GM18507 (cell line): ENCODE measurements at regions not wholly inside any gene's neighbourhood (a gene's known extent, or its start where the extent isn't known, plus 50 kb on each side); places are given as distances from the start of the nearest gene placed in this dataset.

Source experiments
- DNase-seq: peaks from one replicate; pipeline ENCODE4 v3.0.0; 2011; ENCODE audit warnings: low read depth; ENCODE audit not compliant: insufficient read length; ENCODE audit errors: extremely low spot score
- FAIRE-seq: peaks from 2 replicates; lab custom pipeline; 2011; peaks lifted over from hg19 to GRCh38; lab: Jason Lieb, UNC

DNA sequence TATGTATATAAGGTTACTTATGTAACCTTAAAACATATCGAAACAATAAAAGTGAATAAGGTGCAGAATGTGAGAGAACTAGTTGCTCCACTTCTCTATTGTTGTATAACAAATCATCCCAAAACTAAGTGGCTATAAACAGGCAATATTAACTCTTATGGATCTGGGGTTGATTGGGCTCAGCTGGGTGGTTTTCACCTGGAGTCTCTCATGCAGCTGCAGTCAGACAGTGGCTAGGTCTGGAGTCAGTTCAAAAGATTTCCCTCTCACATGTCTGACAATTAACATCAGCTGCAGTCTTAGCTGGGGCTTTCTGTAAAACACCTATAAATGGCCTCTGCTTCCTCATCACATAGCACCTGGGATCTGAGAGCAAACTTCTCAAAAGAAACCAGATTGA, 288.4 kb upstream of the SASH1 start:
- DNase-seq (no peak), FAIRE-seq (no peak)

DNA sequence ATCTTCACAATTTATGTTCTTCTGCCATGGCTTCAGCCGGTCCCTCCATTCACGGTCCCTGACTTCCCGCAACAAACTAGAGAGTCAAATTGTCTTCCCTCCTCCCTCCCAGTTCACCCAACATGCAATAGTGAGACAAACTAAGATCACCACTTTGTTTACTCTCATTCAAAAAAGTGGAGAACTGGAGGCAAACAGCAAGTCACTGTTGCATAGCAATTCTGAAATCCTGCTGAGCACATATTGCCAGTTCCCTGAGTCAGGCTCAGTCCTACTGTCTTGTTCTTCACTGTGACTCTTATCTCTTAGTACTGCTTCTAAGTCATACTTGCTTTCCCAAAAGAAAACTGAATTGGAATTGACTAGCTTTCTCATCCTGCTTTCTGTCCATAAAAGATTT, 287.2 kb upstream of the SASH1 start:
- no peak for FAIRE-seq
- no peak for DNase-seq

DNA sequence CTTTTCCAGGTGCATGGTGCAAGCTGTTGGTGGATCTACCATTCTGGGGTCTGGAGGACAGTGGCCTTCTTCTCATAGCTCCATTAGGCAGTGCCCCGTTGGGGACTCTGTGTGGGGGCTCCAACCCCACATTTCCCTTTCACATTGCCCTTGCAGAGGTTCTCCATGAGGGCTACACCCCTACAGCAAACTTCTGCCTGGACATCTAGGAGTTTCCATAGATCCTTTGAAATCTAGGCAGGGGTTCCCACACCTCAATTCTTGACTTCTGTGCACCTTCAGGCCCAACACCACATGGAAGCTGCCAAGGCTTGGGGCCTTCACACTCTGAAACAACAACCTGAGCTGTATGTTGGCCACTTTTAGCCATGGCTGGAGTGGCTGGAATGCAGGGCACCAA, 282.8 kb upstream of the SASH1 start:
- no peak for FAIRE-seq
- no peak for DNase-seq

DNA sequence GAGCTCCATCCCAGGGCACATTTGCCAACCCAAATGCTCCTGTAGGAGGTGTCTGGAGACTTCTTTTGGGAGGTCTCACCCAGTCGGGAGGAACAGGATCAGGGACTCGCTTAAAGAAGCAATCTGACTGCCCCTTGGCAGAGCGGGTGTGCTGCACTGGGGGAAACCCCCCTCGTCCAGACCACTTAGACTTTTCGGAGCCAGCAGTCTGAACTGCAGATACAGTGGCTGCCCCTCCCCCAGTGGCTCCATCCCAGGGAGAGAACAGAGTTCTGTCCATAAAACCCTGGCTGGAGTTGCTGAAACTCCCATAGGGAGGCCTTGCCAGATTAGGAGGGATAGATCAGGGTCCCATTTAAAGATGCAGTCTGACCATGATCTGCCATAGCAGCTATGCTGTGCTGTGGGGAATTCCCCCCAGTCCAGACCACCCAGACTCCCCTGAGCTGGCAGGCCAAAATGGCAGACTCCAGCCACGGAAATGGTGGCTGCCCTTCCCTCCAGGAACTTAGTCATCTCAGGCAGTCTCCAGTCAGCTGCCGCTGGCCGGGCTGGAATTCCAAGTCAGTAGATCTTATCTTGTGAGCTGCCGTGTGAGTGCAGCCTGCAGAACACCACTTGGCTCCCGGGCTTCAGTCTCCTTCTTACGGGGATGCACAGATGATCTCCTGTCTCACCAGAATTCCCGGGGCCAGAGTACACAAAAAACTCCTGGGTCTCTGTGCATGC, 278.1 kb upstream of the SASH1 start:
- no peak for DNase-seq
- FAIRE-seq: no peak

DNA sequence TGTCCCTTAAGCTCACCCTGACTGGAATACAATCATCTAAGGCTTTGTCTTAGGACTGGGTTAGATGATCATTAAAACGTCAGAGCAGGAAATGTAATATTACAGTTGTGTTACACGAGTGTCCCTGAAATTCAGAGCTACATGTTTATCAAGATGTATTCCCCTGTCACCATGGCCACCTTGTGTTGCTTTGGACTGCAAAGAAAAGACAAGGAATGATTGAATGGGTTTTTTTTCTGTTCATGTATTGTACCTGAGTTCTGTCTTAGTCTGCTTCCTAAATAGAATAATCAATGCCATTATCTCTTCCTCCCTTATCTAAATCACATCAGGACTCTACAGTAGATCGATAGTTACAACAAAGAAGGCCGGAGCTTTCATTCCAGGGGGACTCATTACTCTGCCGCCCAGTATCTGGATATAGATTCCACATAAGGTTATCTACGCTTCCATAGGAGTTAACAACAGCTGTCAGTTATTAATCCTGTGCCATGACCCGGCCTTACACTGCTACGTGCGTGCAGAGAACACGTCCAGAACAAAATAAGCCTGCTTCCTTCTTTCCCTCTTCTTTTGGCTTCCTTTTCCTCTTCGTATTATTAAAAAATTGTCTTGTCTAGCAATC, 274.1 kb upstream of the SASH1 start:
- FAIRE-seq: no peak

DNA sequence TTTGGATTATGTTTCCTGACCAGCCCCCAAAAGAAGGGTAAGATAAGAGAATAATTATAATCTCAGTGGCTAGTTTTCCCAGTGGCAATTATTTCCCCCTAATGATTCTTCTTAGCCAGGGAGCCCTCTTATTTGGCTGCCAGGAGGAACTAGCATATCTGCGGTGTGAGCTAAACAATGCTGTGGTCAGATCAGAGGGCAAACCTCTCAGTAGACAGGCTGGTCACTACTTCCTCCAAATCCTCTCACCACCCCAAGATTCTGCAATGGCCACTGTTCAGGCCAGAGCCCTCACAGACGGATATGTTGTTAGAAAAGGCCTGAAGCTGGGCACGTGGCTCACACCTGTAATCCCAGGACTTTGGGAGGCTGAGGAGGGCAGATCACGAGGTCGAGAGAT, 273.4 kb upstream of the SASH1 start:
- FAIRE-seq (no peak), DNase-seq (no peak)

More for the DNA sequence above, 274.1 kb upstream of the SASH1 start:
- no peak for DNase-seq

DNA sequence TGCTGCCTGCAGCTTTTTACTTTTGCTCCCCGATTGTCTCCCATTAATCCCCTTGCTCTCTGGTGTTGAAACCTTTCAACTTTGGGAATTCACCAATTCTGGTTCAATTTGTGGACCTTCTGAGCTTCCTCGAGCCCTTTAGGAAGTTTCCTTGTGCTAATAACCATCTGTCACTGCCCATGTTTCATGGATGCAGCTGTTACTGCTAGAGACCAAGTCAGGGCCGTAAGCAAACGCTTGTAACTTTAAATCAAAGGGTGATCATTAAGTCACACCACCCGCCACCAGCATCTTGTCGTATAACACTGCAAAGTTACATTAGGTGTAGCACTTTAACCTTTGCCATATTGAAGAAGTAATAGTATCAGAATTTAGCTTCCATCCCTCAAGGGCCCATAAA, 268.3 kb upstream of the SASH1 start:
- DNase-seq (no peak), FAIRE-seq (no peak)

DNA sequence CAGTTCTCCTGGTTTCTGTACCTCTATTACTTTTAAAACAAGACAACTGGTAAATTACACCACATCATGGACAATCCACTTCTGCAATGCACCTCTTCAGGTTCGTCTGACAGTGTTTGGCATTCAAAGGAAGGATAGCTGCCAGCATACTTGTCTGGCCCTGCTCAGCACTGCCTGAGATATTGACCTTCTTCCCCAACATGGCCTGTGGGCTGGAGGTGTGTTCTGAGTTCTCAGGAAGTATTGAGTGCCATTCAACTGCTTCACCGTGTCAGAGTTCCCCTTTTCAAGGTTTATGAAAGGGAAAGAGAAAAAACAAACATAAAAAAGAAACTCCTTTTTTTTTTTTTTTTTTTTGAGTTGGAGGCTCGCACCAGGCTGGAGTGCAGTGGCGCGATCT, 267.9 kb upstream of the SASH1 start:
- DNase-seq: no peak
- no peak for FAIRE-seq

DNA sequence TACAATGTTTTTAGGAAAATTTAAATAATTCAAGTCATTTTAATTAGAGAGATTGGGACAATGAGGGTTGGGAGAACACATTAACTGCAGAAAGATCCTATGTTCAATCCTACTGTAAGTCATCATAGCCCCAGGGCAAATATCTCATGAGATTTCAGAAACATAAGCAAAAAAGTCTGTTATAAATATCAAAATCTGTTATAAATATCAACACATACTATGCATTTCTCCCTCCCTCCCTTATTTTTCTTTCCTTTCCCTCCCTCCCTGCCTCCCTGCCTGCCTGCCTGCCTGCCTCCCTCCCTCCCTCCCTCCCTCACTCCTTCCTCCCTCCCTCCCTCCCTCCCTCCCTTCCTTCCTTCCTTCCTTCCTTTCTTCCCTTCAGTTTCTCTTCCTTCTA, 267.3 kb upstream of the SASH1 start:
- FAIRE-seq (no peak), DNase-seq (no peak)

DNA sequence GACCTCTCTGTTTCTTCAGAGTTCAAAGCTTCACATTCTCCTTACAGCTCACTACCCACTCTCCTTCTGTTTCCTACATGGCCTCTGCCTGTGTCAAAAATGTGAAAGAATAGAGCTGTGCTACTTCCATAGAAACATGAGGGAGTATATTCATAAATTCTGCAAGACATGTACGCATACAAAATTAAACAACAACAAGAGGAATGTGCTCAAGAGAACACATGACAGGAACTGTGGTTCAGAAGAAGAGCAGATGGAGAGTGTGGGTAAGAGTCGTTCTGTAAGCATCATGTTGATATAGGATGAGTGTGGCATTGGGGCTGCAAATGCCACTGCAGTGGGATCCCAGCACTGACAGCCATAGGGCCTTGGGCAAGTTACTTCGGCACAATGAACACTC, 266.6 kb upstream of the SASH1 start:
- no peak for FAIRE-seq

DNA sequence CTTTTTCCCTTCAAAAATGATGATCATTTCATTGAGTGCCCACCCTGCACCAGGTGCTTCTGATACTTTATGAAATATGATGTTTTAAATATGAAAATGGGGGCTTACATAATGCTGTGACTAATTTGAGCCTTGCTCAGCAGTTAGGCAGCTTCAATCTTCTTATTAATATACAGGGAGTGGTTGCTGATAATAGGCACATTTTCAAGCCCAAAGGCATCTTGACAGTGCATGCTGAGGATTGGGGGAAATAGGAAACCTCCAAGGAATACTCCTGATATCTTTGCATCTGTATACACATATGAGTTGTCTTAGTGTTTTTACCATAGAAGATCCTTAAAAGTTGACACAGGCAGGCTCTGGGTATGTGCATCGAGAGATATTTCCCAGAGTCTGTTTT, 262.3 kb upstream of the SASH1 start:
- FAIRE-seq (no peak), DNase-seq (no peak)

More for the DNA sequence above, 266.6 kb upstream of the SASH1 start:
- no peak for DNase-seq

DNA sequence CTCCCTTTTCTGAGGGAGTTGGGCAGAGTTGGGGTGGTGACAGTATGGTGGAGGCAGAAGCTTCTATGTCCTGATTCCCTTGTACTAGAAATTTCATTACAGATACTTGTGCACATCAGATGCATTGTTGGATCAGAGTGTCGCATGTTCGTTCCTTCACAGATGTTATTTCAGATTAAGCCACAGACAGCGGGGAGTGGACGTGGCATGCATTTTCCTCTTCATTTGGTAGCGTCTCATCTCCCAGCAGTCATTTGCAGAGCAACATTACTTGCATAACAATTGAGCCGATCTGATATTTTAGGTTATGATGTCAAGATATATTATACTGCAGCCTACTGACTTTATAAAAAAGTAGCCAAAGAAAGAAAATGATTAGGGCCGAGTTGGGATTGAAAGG, 261.6 kb upstream of the SASH1 start:
- FAIRE-seq (no peak), DNase-seq (no peak)

DNA sequence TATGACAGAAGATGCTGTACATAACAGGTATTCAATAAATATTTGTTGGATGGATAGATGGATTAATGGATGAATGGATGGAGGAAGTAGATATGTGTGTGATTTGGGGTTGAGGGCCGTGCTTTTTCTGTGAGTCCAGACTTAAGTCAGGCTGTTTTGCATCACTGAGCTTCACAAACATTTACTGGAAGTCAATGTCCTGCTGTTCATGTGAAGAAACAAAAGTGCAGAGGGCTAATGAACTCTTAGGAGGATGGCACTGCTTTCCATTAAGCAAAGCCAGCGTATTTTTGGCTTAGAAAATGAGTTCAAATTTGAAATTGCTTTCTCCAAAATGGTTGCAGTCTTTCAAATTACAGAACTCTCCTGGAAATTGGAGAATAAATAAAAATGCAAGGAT, 260.6 kb upstream of the SASH1 start:
- FAIRE-seq (no peak), DNase-seq (no peak)

DNA sequence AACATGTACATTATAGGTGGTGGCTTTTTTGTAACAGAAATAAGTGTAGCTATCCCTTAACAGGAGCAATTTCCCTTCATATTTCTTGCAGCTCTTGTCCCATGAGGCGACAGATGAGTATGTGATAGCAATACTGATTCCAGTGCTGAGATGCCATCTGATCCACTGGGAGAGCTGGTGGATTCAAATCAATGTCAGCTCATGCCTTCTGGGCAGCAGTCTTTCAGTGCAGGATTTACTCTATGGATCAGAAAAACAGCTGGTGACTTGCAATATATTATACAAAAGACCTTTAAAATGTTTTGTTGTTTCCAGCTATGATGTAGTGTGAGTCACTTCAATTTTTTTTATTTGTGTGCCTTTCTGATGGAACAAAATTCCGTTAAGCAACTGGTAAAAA, 259.9 kb upstream of the SASH1 start:
- FAIRE-seq: no peak
- no peak for DNase-seq

DNA sequence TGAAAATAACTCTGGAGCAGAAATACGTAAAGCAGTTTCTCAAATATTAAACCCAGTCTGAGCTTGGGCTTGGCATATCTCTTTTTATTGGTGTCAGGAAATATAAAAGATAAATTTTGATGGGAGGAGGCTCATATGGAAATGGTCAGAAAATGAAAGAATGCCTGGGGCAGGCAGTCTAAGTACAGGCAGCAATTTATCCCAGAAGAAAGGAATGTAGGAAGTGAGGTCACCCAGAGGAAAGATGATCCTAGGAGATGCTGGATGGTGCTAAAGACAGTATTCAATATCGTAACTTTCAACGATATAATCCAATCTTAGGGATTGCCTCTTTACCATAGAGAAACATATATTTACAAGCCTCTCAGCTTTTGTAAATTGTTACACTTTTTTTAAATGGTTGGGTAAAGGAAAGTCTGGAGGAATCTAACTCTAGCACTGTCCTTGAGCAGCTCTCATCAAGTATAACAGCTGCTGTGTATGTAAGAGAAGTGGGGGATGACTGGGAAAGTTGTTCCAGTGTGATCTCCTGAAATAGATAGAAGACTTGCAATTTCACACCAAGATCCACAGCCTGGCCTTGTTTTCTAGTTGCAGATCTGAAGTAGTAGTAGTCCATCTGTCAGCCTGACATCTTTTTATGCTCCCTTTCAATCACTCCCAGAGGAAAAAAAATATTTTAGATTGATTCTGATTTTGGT, 256.9 kb upstream of the SASH1 start:
- DNase-seq (no peak), FAIRE-seq (no peak)

DNA sequence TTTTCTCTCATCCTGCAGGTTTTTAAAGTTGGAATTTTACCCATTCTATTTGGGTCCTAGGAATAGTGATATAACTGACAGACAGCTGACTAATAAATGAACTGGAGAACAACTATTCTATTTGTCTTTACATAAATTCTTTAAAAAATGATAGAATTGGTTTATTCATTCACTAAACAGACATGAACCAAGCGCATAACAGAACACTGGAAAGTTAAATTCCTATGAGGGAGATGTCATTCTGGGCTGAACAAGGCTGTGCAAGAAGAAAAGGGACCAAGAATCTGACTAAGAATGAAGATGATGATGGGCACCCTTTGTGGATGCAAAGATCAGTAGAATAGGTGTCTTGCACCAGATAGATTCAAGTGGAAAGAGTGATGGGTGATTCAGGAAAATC, 256.3 kb upstream of the SASH1 start:
- FAIRE-seq (no peak), DNase-seq (no peak)

DNA sequence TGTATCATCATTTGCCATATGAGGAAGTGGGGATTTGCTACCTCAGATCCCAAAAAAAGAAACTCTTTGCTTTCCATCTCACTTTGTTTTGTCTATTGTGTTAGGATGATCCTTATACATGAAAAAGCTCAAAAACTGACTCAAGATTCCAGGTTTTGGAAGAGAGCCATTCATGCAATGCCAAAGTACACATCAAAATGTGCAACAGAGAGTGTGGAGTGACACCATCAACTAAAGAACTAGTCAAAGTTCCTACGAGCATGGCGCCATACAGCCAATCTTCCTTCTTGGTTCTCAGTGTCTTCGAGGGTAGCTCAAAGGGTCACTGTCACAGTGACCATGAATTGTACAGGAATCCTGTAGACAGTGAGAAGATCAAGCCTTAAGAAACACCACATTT, 255.8 kb upstream of the SASH1 start:
- FAIRE-seq: no peak
- DNase-seq: no peak

DNA sequence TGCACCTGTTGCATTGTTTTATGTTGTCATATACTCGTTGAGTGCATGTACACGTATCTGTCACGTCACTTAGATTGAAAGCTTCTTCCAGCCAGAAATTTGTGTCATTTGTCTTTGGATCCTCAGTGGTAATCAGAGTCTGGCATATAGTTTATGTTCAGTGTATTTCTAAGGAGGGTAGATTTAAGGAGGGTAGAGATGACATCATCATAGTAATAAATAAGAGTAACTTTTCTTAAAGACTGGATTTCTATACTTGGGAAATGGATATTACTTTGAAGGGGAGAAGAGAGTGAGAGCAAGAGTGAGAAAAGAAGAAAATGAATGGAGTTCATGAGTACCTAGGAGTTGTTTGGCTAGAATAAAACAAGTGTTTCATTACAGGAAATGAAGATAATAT, 255.0 kb upstream of the SASH1 start:
- DNase-seq (no peak), FAIRE-seq (no peak)

DNA sequence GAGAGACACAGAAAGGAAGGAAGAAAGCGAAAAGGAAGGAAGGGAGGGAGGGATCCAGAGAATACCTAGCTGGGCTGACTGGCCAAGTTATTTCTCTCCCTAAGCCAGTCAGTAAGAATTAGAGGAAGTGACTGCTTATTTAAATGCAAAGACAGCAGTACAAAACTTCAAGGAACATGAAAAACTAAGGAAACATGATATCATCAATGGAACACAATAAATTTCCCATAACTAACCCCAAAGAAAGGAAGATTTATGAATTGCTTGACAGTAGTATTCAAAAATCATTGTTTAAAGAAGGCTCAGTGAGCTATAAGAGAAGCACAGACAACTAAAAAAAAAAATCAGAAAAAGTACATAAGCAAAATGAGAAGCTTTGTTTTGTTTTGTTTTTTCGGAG, 252.3 kb upstream of the SASH1 start:
- FAIRE-seq: no peak
- DNase-seq: no peak

DNA sequence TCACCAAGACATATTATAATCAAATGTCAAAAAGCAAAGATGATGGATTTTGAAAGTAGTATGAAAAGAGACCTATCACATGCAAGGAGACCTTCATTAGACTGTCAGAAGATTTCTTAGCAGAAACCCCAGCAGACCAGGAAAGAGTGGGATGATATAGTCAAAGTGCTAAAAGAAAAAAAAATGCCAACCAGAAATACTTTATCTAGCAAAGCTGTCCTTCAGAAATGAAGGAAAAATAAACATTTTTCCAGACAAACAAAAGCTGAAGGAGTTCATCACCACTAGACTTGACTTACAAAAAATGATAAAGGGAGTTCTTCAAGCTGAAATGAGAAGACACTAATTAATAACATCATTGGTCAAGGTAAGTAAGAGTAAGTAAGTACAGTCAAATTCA, 251.2 kb upstream of the SASH1 start:
- FAIRE-seq (no peak), DNase-seq (no peak)

DNA sequence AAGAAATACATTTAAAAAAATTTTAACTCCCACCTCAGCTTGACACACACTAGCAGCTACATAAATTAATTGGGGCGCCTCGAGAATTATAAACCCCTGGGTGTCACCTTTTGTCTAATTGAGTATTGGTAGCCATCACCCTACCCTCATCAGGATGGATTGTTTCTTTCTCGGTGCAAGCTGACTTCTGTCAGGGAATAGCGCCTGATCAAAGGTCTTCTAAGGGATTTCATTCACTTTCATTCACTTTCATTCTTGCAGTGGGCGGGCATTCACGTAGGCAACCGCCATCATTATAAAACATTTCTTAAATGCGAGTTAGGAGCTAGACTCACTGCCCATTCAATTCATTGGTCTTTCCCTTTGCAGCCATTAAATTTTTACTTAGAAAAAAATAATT, 239.2 kb upstream of the SASH1 start:
- DNase-seq (no peak), FAIRE-seq (no peak)
